Sigmoid colon (tissue), 4 donors: ENCODE measurements at regions not wholly inside any gene's neighbourhood (a gene's known extent, or its start where the extent isn't known, plus 50 kb on each side); places are given as distances from the start of the nearest gene placed in this dataset.

Source experiments
- EP300 ChIP-seq, 4 donors: sonication (generic); formaldehyde crosslinking; IDR thresholded peaks; one replicate each; pipeline ENCODE4 v1.6.1; 2017; ENCODE audit warnings: antibody characterized with exemption in 4 of 4
- TF ChIP-seq, protein P1 (sequence below), 4 experiments: fragments of 450-650 bp in 3 of 4; fragments of 200-600 bp in 1 of 4; IDR thresholded peaks; one replicate each; pipeline ENCODE4 v1.5.1; 2016 to 2019; ENCODE audit warnings: antibody characterized with exemption in 4 of 4, mild to moderate bottlenecking in 3 of 4, moderate library complexity in 2 of 4

DNA sequence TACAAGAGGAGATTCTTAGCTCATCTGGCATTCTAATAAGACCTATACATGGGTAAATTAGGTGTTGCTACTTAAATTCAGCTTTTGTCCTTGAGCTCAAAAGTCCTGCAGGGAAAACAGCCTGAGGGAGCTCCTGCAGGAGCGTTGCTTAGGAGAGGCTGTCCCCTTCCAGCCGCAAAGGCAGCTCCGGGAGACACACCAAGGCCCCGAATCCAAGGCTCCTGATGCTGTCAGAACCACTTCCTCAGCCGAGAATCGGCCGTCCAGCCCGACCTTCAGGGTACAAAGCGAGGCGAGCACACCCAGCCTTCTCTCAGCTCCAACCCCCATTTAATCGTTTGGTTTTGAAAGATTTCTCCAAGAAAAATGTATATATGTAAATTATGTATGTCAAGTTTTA lies 87.0 kb downstream of the DACT2 start:
- TF ChIP-seq EP300 (IDR thresholded peaks at IDR 0.05): no peak
- TF ChIP-seq, protein P1, sequence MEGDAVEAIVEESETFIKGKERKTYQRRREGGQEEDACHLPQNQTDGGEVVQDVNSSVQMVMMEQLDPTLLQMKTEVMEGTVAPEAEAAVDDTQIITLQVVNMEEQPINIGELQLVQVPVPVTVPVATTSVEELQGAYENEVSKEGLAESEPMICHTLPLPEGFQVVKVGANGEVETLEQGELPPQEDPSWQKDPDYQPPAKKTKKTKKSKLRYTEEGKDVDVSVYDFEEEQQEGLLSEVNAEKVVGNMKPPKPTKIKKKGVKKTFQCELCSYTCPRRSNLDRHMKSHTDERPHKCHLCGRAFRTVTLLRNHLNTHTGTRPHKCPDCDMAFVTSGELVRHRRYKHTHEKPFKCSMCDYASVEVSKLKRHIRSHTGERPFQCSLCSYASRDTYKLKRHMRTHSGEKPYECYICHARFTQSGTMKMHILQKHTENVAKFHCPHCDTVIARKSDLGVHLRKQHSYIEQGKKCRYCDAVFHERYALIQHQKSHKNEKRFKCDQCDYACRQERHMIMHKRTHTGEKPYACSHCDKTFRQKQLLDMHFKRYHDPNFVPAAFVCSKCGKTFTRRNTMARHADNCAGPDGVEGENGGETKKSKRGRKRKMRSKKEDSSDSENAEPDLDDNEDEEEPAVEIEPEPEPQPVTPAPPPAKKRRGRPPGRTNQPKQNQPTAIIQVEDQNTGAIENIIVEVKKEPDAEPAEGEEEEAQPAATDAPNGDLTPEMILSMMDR (IDR thresholded peaks at IDR 0.05): no peak
